Endothelial cell (in vitro differentiated cells): ENCODE measurements at regions not wholly inside any gene's neighbourhood (a gene's known extent, or its start where the extent isn't known, plus 50 kb on each side); places are given as distances from the start of the nearest gene placed in this dataset.

ENCODE experiments used
- DNase-seq: peaks from one replicate; pipeline ENCODE4 v3.0.0; 2021; ENCODE audit warnings: low spot score
- H3K27ac Mint-ChIP-seq: one replicate; pipeline ENCODE4 v1.8.0; 2021; ENCODE audit warnings: mixed read lengths, inconsistent platforms; ENCODE audit not compliant: unreplicated experiment
- H3K27me3 Mint-ChIP-seq: one replicate; pipeline ENCODE4 v1.8.0; 2021; ENCODE audit warnings: mild to moderate bottlenecking, moderate library complexity, mixed read lengths, inconsistent platforms; ENCODE audit not compliant: unreplicated experiment
- H3K36me3 Mint-ChIP-seq: one replicate; pipeline ENCODE4 v1.8.0; 2021; ENCODE audit warnings: mild to moderate bottlenecking, low read depth, mixed read lengths, inconsistent platforms; ENCODE audit not compliant: unreplicated experiment
- H3K4me1 Mint-ChIP-seq: one replicate; pipeline ENCODE4 v1.8.0; 2021; ENCODE audit warnings: mild to moderate bottlenecking, mixed read lengths, inconsistent platforms; ENCODE audit not compliant: unreplicated experiment
- H3K4me3 Mint-ChIP-seq: one replicate; pipeline ENCODE4 v1.8.0; 2021; ENCODE audit warnings: mild to moderate bottlenecking, mixed read lengths, inconsistent platforms; ENCODE audit not compliant: unreplicated experiment
- H3K9me3 Mint-ChIP-seq: one replicate; pipeline ENCODE4 v1.8.0; 2021; ENCODE audit warnings: mixed read lengths, inconsistent platforms; ENCODE audit not compliant: unreplicated experiment
- CTCF ChIP-seq: fragments of 200-600 bp; sonication (generic); IDR thresholded peaks from one replicate; pipeline ENCODE4 v1.5.0; 2021; ENCODE audit warnings: antibody characterized with exemption; ENCODE audit not compliant: unreplicated experiment

GRCh38 chr20:41923624-41924023, 305.4 kb upstream of the CHD6 start:
- DNase-seq: no peak
- Mint-ChIP-seq H3K27me3 (no peaks in the 10 kb centered on the region), H3K4me1 (no peaks in the 10 kb centered on the region), H3K9me3 (peaks cover 5% of the 10 kb centered on the region), H3K4me3 (no peak overlapping the region), H3K27ac (no peak overlapping the region), H3K36me3 (no peaks in the 10 kb centered on the region)
- TF ChIP-seq CTCF: no peak

- TF ChIP-seq CTCF: no peak
- Mint-ChIP-seq H3K4me1 (no peaks in the 10 kb centered on the region), H3K27me3 (peaks cover 2% of the 10 kb centered on the region), H3K36me3 (no peaks in the 10 kb centered on the region), H3K27ac (no peak overlapping the region), H3K9me3 (peaks cover 9% of the 10 kb centered on the region), H3K4me3 (no peak overlapping the region)
- no peak for DNase-seq
These were observed 295.0 kb upstream of the CHD6 start for GRCh38 chr20:41913146-41913545.

- TF ChIP-seq CTCF: no peak
- DNase-seq: no peak
- Mint-ChIP-seq H3K27me3 (no peaks in the 10 kb centered on the region), H3K36me3 (no peaks in the 10 kb centered on the region), H3K4me1 (no peaks in the 10 kb centered on the region), H3K27ac (no peak overlapping the region), H3K9me3 (no peaks in the 10 kb centered on the region), H3K4me3 (no peak overlapping the region)
These were observed 292.4 kb upstream of the CHD6 start for GRCh38 chr20:41910558-41910957.

GRCh38 chr20:41905199-41905598, 287.0 kb upstream of the CHD6 start:
- TF ChIP-seq CTCF: no peak
- DNase-seq: no peak
- Mint-ChIP-seq H3K4me3 (no peak overlapping the region), H3K27me3 (peaks cover 3% of the 10 kb centered on the region), H3K36me3 (no peaks in the 10 kb centered on the region), H3K27ac (no peak overlapping the region), H3K4me1 (no peaks in the 10 kb centered on the region), H3K9me3 (peaks cover 5% of the 10 kb centered on the region)

GRCh38 chr20:41903586-41903985, 285.4 kb upstream of the CHD6 start:
- no peak for TF ChIP-seq CTCF
- Mint-ChIP-seq H3K27ac (no peak overlapping the region), H3K36me3 (no peaks in the 10 kb centered on the region), H3K27me3 (peaks cover 3% of the 10 kb centered on the region), H3K4me3 (no peak overlapping the region), H3K4me1 (no peaks in the 10 kb centered on the region), H3K9me3 (peaks cover 5% of the 10 kb centered on the region)
- DNase-seq: no peak
